NCI-H2196 treated with DMSO at 0.1 percent for 48 hours (cell line): ENCODE measurements at regions not wholly inside any gene's neighbourhood (a gene's known extent, or its start where the extent isn't known, plus 50 kb on each side); places are given as distances from the start of the nearest gene placed in this dataset.
A peak's percentile ranks its signal among the peaks of the same experiment; 100 is the strongest.

Experiments
- DNase-seq: peaks from one replicate; lab custom pipeline; 2025; ENCODE audit not compliant: unreplicated experiment; lab: John Stamatoyannopoulos, UW

DNA sequence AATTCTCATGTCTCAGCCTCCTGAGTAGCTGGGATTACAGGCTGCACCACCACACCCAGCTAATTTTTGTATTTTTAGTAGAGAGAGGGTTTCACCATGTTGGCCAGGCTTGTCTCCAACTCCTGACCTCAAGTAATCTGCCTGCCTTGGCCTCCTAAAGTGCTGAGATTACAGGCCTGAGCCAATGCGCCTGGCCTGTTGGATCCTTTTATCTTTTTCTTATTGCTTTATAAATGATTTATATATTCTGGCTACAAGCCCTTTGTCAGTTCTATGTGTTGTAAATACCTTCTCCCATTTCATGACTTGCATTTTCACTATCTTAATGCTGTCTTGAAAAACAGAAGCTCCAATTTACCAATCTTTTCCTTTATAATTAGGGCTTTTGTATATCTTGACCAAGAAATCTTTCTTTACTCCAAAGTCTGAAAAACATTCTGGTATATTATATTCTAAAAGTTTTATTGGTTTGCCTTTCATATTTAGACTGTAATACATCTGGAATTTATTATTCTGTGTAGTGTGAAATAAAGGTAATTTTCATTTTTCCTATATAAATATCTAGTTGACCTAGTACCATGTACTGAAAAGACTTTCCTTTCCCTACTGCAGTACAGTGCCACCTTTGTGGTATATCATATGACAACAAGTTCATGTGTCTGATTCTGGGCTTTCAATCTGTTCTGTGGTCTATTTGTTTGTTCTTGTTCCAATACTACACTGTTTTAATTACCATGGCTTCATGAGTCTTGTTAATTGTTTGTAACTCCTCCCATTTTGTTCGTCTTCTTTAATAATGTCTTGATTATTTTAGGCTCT lies 52.9 kb upstream of the RNU6-1 start:
- no peak for DNase-seq

DNA sequence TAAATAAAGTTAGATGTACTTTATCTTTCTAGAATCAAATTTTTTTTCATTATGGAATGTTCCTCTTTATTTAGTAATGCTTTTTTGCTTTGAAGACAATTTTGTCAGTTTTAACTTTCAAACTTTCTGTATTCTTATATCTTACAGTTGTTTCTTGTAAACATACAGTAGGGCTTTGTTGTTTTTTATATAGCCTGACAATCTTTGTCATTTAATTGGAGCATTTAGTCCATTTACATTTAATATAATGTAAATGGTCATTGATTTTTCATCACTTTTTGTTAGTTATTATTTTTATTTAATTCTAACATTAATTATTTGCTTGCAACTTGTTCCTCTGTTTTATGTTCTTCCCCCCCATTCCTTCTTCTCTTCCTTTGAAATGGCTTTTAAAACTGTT lies 55.4 kb upstream of the RNU6-1 start:
- DNase-seq = no peak

DNA sequence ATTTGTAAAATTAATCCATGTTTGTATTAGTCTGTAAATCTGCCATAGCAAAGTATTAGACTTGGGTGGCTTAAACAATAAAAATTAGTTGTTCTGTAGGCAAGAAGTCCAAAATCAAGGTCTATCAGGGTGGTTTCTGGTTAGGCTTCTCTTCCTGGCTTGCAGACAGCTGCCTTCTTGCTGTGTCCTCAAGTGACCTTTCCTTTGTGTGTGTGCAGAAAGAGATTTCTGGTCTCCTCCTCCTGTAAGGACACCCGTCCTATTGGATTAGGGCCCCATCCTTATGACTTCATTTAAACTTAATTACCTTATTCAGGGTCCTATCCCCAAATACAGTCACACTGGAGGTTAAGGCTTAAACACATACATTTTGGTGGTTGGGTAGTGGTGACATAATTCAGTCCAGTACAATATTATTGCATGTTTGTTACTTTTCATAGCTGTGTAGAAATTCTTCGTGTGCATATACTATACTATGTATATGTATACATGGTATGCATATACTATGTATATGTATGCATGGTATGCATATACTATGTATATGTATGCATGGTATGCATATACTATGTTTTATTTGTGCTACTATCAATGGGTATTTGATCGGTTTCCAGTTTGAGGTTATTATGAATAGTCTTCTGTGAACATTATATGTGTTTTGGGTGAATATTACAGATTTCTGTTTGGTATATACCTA lies 57.9 kb upstream of the RNU6-1 start:
- no peak for DNase-seq

DNA sequence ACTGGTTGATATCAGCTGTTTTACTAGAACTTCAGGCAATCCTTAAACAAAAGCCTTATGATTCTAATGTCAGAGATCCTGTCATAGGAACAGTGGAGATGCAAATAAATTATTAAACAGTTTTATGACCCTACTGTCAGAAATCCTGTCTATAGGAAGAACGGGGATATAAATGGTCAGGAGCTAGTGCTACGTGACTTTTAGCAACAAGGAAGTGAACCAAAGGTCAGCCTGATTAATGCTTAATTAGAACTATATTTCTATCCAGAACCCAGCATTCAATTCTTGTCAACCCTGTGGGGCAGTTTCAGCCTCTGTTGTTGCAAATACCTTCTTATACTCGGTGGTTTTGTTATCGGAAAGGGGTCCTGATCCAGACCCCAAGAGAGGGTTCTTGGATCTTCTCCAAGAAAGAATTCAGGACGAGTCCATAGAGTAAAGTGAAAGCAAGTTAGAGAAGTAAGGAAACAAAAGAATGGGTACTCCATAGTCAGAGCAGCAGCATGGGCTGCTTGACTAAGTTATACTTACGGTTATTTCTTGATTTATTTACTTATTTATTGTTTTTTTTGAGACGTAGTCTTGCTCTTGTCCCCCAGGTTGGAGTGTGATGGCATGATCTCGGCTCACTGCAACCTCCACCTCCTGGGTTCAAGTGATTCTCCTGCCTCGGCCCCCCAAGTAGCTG lies 59.9 kb upstream of the RNU6-1 start:
- no peak for DNase-seq

DNA sequence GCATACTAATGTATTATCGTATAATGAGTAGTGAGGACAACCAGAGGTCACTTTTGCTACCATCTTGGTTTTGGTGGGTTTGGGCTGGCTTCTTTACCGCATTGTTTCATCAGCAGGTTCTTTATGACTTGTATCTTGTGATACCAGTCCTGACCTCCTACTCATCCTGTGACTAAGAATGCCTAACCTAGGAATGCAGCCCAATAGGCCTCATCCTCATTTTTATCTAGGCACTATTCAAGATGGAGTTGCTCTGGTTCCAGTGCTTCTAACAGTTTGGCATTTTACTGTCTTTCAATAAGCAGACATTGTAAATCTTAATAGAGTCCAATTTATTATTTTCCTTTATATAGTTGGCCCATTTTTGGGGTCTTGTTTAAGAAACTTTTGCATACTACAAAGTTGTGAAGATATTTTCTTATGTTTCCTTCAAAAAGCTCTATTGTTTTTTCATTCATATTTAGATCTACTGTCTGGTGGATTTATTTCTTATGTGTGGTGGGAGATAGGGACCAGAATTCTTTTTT lies 60.8 kb upstream of the RNU6-1 start:
- DNase-seq = no peak

DNA sequence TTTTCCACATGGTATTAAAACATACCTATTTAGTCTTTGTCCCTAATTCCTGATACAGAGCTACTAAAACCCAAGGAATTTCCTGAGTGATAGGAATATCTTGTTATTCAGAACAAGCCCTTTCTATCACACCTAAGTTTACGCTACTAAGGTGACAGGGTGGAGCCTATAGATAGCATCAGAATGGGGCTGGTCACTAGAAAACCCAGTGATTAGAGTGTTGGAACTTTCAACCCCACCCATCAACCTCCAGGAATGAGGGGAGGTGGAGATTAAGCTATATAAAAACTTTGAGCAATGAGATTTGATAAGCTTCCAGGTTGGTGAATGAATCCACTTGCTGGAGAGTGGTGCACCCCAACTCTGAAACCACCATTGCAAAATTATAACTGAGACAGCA lies 62.1 kb upstream of the RNU6-1 start:
- DNase-seq = no peak

DNA sequence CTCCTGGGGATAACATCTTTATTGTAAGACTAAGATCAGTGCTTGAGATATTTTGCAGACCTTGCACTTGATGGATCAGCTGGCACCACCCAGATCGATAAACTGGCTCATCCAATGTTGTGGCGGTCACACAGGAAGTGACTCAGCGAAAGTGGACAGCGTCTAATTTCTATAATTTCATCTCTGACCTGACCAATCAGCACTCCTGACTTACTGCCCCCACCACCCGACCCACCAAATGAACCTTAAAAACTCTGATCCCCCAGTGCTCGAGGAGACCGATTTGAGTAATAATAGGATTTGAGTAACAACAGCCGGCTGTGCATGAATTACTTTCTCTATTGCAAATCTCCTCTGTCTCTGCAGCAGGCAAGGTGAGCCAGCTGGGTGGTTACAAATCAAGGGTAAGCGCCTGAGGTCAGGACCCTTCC lies 62.7 kb upstream of the RNU6-1 start:
- DNase-seq = no peak

DNA sequence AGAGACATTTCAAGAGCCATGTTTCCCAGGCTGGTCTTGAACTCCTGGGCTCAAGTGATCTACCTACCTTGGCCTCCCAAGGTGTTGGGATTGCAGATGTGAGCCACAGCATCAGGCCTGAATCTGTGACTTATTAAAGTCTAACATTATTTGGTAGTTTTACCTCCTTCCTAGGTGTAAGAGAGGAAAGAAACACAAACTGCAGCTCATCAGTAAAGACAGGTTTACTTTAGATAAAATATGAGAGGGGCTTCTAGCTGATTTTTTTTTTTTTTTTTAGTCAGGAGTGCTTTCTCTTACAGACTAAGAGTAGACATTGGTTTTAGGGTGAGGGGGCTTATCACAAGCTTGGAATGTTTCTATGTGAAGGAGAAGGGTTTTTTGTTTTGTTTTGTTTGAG lies 63.9 kb upstream of the RNU6-1 start:
- no peak for DNase-seq

DNA sequence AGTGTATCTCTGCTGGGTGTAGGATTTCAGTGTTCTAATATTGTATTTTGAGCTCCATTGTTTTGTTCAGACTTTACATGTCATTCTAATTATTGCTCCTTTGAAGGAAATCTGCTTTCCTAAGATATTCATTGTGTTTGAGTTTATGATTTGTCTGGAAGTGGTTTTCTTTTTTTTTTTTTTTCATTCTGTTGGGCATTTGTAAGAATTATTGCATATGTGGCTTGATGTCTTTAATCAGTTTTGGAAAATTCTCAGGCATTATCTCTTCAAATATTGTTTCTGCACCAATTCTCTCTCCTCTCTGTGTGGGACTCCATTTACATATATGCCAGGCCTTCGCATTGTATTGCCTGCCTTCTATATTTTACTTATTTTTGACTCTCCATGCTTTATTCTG lies 65.8 kb upstream of the RNU6-1 start:
- no peak for DNase-seq

DNA sequence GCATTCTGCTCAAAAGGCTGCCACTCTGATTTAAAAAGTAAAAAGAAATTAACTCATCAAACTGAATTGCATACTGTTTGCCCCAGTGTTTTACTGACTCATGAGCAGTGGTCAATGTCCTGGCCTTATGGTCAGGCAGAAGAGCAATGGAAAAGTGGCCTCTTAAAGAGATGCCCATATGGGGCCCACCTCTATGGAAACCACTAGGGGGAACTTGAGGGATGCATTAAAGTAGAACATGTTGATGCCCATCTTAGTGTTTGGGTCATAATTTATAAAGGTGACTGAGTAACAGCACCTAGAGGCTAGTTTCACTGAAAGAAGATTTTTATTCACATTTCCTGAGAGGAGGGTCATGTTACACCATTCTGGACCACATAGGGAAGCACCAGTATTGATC lies 66.5 kb upstream of the RNU6-1 start:
- no peak for DNase-seq

DNA sequence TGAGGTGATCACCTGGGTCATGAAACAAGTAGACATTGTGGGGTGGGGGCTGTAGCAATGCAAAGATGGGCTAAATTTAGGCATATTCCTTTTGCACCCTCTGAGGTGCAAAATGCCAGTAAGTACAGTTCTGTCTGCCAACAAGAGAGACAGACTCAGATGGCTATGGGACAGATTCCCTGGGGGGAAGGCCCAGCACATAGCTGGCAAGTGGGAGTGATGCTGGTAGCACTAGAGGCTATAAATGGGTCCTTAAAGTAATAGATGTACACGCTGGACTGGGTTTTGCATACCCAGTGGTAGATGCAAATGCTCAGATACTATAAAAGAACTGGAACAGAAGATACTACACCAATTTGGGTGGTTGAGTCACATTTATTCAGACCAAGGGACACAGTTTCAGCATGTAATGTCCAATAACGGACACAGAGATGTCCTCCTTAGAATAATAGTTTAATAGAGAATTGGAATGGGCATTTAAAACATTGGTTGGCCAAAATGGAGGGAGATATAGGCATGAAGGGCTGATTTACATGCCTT lies 67.4 kb upstream of the RNU6-1 start:
- no peak for DNase-seq

DNA sequence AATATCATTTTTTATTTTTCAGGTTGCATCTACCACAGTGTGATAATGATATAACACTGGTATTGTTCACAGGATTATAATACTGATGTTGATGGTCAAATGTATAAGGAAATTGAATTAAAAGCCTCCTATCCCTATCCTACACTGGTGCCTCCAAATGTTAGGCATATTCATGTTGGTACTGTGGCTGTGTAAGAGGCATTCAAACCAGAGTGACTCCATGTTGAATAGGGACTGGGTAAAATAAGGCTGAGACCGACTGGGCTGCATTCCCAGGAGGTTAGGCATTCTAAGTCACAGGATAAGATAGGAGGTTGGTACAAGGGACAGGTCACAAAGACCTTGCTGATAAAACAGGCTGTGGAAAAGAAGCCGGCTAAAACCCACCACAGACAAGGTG lies 68.9 kb upstream of the RNU6-1 start:
- no peak for DNase-seq

DNA sequence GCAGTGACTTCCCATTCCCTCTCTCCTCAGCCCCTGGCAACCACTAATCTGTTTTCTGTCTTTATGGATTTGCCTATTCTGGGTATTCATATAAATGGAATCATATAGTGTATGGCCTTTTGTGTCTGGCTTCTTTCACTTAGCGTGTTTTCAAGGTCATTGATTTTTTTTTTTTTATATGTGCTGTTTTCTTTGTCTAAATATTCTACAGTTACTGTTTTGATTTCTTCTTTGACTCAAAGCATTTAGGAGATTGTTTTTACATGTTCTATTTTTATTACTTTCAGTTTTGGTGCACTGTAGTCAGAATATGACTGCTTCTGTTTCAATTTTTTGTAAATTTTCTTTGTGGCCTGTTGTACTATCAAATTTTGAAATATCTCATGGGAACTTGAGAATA lies 71.9 kb upstream of the RNU6-1 start:
- no peak for DNase-seq

DNA sequence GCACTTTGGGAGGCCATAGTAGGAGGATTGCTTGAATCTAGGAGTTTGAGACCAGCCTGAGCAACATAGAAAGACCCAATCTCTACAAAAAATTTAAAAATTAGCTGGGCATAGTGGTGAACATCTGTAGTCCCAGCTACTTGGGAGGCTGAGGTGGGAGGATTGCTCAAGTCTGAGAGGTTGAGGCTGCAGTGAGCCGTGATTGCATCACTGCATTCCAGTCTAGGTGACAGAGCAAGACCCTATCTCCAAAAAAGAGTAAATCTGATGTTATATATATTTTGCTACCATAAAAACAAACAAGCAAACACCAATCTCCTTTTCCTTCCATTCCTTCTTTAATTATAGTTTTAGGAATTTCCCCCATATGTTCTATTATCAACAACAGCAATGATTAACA lies 74.2 kb upstream of the RNU6-1 start:
- DNase-seq = no peak

DNA sequence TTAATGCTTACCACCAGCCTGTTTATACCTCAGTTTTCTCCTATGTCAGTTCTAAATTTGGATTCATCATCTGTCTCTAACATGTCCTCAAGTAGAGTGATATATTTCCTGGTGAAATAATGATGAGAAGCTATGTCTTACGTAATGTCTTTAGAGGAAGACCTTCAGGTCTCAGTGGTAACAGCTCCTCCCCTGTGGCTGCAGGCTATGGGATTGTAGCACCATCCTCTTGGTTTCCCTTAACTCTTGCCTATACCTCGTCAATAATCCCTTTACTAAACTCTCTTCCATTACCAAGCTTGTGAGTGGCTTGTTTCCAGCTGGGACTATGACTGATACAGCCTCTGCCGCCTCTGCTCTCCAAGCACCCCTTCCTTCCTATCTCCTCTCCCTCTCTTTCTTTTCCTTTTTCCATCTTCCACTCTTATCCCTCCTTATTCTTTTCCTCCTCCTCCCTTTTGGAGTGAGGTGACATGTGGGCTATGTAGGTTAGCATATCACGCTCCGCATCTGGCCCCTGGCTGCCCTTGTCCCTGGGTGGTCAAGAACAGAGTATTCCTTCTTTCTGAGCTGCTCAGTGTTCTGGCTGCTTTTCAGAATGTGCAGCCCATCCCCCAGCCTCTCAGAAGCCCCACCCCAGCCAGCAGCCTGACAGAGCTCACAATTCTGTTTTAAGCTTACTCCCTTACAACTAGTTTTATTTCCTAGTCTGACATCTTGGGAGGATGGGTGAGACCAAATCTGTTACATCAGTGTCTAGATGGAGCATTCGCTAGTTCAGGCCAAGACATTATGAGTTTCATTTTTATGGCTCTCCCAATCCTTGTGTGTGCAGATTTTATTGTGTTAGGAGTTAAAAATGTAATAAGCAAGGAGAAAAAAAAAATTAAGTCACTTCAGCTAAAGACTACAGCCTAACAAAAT lies 75.0 kb upstream of the RNU6-1 start:
- DNase-seq = peak; percentile 44

DNA sequence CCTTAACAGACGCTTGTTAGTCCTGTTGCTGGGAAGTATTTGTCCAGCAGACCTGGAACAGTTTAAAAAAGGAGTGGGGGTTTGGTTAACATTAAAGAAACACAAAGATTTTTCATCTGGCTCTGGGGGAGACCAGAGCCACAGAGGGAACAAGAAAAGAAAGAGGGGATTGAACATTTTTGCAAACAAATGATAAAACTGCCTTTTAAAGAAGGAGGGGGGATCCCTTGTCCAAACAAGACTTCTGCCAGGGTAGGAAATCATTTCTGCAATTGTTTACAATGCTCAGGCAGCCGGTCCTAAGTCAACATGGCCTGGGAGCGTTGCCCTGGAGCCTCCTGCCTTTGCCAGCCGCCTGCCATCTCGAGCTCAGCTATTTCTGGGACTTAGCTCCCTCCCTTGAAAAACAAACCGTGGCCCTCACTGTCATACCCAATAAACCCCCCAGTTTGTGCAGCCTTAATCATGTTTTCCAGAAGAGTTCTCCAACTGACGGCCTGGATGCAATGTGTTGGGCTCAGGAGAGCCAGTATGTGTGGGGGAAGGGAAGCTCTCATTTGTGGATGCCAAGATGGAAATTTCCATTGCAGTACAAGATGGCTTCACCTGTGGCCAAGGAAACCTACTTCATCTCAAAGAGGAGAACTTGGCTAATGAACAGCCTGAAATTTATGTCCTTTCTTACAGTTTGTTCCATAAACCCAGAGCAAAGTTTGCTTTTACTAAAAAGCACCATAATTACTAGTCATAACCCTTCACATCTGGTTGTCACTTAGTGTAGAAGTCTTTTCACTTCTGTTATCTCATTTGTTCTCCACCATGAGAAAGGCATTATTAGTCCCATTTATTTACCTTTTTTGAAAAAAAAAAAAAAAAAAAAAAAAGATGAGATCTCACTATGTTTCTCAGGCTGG lies 75.9 kb upstream of the RNU6-1 start:
- DNase-seq = peak; percentile 84

DNA sequence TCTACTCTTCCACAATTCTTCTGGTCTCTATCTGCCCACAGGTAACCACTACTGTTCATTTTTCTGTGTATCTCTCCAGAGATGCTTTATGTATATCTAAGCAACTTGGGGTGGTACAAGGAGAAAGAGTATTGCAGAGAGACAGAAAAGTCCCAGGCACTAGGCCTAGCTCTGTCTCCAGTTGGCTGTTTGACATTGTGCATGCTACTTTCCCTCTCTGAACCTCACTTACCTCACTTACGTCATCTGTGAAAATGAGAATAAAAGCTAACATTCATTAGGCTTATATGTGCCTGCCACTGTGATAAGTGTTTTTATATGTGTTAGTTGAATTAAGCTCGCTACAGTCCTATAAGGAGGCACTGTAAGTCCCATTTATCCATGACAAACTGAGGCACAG lies 76.7 kb upstream of the RNU6-1 start:
- no peak for DNase-seq

DNA sequence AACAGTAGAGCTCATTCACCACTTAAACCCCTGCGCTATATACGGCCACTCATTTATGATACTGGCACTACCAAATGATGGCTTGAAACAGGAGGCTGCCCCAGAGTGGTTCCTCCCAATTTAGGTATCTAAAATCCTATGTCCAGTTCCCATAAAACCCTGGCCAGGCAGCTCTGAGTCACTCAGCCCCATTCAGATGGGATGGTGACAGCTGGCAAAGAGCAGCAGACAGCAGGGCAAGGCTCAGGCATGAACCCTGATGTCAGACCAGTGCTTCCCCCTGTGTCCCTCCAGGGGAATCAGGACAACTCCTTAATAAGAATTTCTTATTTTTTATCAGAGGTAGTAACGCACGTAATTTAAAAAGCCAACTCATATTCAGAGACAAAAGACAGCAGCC lies 77.2 kb upstream of the RNU6-1 start:
- DNase-seq = no peak

DNA sequence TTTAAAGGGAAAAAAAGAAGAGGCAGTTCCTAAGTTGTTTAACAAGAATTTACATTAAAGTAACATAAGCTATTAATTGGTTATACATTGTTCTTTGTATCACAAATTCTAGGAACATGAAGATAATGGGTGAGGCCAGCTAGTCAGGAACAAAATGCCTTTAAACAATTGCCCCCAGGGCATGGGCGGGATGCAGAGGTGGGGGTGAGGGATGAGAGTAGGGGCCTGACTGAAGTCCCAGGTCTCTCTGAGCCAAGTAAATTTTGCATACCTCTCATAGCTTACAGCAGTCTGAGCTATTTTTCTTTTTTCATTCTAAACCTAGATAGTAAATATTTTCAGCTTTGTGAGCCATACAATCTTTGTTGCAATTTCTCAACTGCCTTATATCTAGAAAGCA lies 77.8 kb upstream of the RNU6-1 start:
- no peak for DNase-seq
